ENCODE measurements at regions not wholly inside any gene's neighbourhood (a gene's known extent, or its start where the extent isn't known, plus 50 kb on each side); places are given as distances from the start of the nearest gene placed in this dataset.

- no peak for DNase-seq (ENCODE audit: low spot score)
These were observed 88.3 kb upstream of the PLEKHG7 start for GRCh38 chr12:92614502-92614901.

GRCh38 chr12:92614001-92614400, 88.8 kb upstream of the PLEKHG7 start:
- no peak for DNase-seq (ENCODE audit: low spot score)

GRCh38 chr12:92612611-92613010, 90.2 kb upstream of the PLEKHG7 start:
- no peak for DNase-seq (ENCODE audit: low spot score)

- DNase-seq (ENCODE audit: low spot score): peak; percentile 62
These were observed 94.4 kb upstream of the PLEKHG7 start for GRCh38 chr12:92608151-92609091.

- no peak for DNase-seq (ENCODE audit: low spot score)
These were observed 95.8 kb upstream of the PLEKHG7 start for GRCh38 chr12:92606956-92607355.

GRCh38 chr12:92605621-92606170, 97.1 kb upstream of the PLEKHG7 start:
- DNase-seq (ENCODE audit: low spot score): no peak

- DNase-seq (ENCODE audit: low spot score): no peak
These were observed 98.0 kb upstream of the PLEKHG7 start for GRCh38 chr12:92604786-92605185.

GRCh38 chr12:92603741-92604432, 98.9 kb upstream of the PLEKHG7 start:
- DNase-seq (ENCODE audit: low spot score): peak; percentile 10

- DNase-seq (ENCODE audit: low spot score): no peak
These were observed 99.7 kb upstream of the PLEKHG7 start for GRCh38 chr12:92602930-92603623.

- peak; percentile 11 for DNase-seq (ENCODE audit: low spot score)
These were observed 100.3 kb upstream of the PLEKHG7 start for GRCh38 chr12:92602476-92602875.

GRCh38 chr12:92601680-92602079, 101.1 kb upstream of the PLEKHG7 start:
- no peak for DNase-seq (ENCODE audit: low spot score)

- DNase-seq (ENCODE audit: low spot score): no peak
These were observed 101.6 kb upstream of the PLEKHG7 start for GRCh38 chr12:92601176-92601575.

- DNase-seq (ENCODE audit: low spot score): no peak
These were observed 102.7 kb upstream of the PLEKHG7 start for GRCh38 chr12:92600052-92600451.

GRCh38 chr12:92597997-92598396, 104.8 kb upstream of the PLEKHG7 start:
- peak; percentile 55 for DNase-seq (ENCODE audit: low spot score)

GRCh38 chr12:92597118-92597517, 105.7 kb upstream of the PLEKHG7 start:
- DNase-seq (ENCODE audit: low spot score): no peak

- DNase-seq (ENCODE audit: low spot score): no peak
These were observed 106.4 kb upstream of the PLEKHG7 start for GRCh38 chr12:92596383-92596782.

- DNase-seq (ENCODE audit: low spot score): no peak
These were observed 107.1 kb upstream of the PLEKHG7 start for GRCh38 chr12:92595663-92596062.

- peak; percentile 91 for DNase-seq (ENCODE audit: low spot score)
These were observed 108.9 kb upstream of the PLEKHG7 start for GRCh38 chr12:92593734-92594402.

GRCh38 chr12:92585115-92585727, 117.6 kb upstream of the PLEKHG7 start:
- no peak for DNase-seq (ENCODE audit: low spot score)

- DNase-seq (ENCODE audit: low spot score): no peak
These were observed 118.9 kb upstream of the PLEKHG7 start for GRCh38 chr12:92583910-92584309.

- DNase-seq (ENCODE audit: low spot score): no peak
These were observed 119.9 kb upstream of the PLEKHG7 start for GRCh38 chr12:92582893-92583292.
